ENCODE measurements at regions not wholly inside any gene's neighbourhood (a gene's known extent, or its start where the extent isn't known, plus 50 kb on each side); places are given as distances from the start of the nearest gene placed in this dataset.

- ATAC-seq (ENCODE audit: poor library complexity) (no peak), DNase-seq (no peak)
- intact Hi-C loops (cut with DNase I) = no loop called here
Observed at GRCh38 chr3:24033818-24034217, 88.7 kb downstream of the NR1D2 start.

- DNase-seq (no peak), ATAC-seq (ENCODE audit: poor library complexity) (no peak)
- intact Hi-C loops (cut with DNase I) = no loop called here
Observed at GRCh38 chr3:24034464-24034863, 89.4 kb downstream of the NR1D2 start.

- DNase-seq (no peak), ATAC-seq (ENCODE audit: poor library complexity) (no peak)
- intact Hi-C loops (cut with DNase I) = no loop called here
Observed at GRCh38 chr3:24037971-24038370, 92.9 kb downstream of the NR1D2 start.

GRCh38 chr3:24040311-24040710 is 95.2 kb downstream of the NR1D2 start:
- DNase-seq (no peak), ATAC-seq (ENCODE audit: poor library complexity) (no peak)
- intact Hi-C loops (cut with DNase I) = no loop called here

- ATAC-seq (ENCODE audit: poor library complexity) (peak; percentile 87), DNase-seq (no peak)
- intact Hi-C loops (cut with DNase I) = no loop called here
Observed at GRCh38 chr3:24042174-24043059, 97.3 kb downstream of the NR1D2 start.

- no peak for ATAC-seq (ENCODE audit: poor library complexity)
- intact Hi-C loops (cut with DNase I) = no loop called here
- DNase-seq = no peak
Observed at GRCh38 chr3:24043168-24043567, 98.1 kb downstream of the NR1D2 start.

- ATAC-seq (ENCODE audit: poor library complexity) (no peak), DNase-seq (no peak)
- intact Hi-C loops (cut with DNase I) = no loop called here
Observed at GRCh38 chr3:24043985-24044384, 98.9 kb downstream of the NR1D2 start.

GRCh38 chr3:24046214-24046613 is 101.1 kb downstream of the NR1D2 start:
- DNase-seq (no peak), ATAC-seq (ENCODE audit: poor library complexity) (no peak)
- intact Hi-C loops (cut with DNase I) = no loop called here

- ATAC-seq (ENCODE audit: poor library complexity) (no peak), DNase-seq (no peak)
- intact Hi-C loops (cut with DNase I) = no loop called here
Observed at GRCh38 chr3:24047513-24047912, 102.4 kb downstream of the NR1D2 start.

- ATAC-seq (ENCODE audit: poor library complexity) = peak; percentile 53
- intact Hi-C loops (cut with DNase I) = no loop called here
- DNase-seq = no peak
Observed at GRCh38 chr3:24048843-24049242, 103.8 kb downstream of the NR1D2 start.

- ATAC-seq (ENCODE audit: poor library complexity) = no peak
- intact Hi-C loops (cut with DNase I) = no loop called here
- DNase-seq = no peak
Observed at GRCh38 chr3:24052446-24052845, 107.4 kb downstream of the NR1D2 start.

GRCh38 chr3:24058940-24059705 is 114.0 kb downstream of the NR1D2 start:
- DNase-seq (no peak), ATAC-seq (ENCODE audit: poor library complexity) (peak; percentile 25)
- intact Hi-C loops (cut with DNase I) = no loop called here

- no peak for DNase-seq
- ATAC-seq (ENCODE audit: poor library complexity) = peak; percentile 87
- intact Hi-C loops (cut with DNase I) = loop anchor here (10.0 kb wide), 1 partner anchor 185 kb away; no protein-coding TSS in a partner anchor
Observed at GRCh38 chr3:24060055-24060454, 115.0 kb downstream of the NR1D2 start.

- DNase-seq (no peak), ATAC-seq (ENCODE audit: poor library complexity) (no peak)
- intact Hi-C loops (cut with DNase I) = loop anchor here (10.0 kb wide), 1 partner anchor 182 kb away; no protein-coding TSS in a partner anchor
Observed at GRCh38 chr3:24062916-24063315, 117.8 kb downstream of the NR1D2 start.

Data from Right ventricle myocardium superior (tissue), 1 donor.